CD4-positive, alpha-beta T cell (primary cell): ENCODE measurements at regions not wholly inside any gene's neighbourhood (a gene's known extent, or its start where the extent isn't known, plus 50 kb on each side); places are given as distances from the start of the nearest gene placed in this dataset.

Experiments used
- ATAC-seq: fragments of 200-7000 bp; cut with Tn5 transposase; one replicate; pipeline ENCODE4 v1.10.0; 2022; ENCODE audit warnings: mild to moderate bottlenecking; ENCODE audit not compliant: poor library complexity
- CTCF ChIA-PET: fragments of 350-600 bp; sonication (Branson Sonifier 250); formaldehyde crosslinking; loops from one replicate; lab custom pipeline; 2021; ENCODE audit warnings: antibody characterized with exemption, inconsistent platforms; lab: Charles Lee
- POLR2A ChIA-PET: fragments of 350-600 bp; sonication (Branson Sonifier 250); formaldehyde crosslinking; loops from one replicate; lab custom pipeline; 2021; ENCODE audit warnings: antibody characterized with exemption, inconsistent platforms; lab: Charles Lee
- DNase-seq, 14 experiments: peaks; one replicate each; pipeline ENCODE4 v3.0.0-alpha.2; 2013 to 2020; ENCODE audit warnings: mixed read lengths in 2 of 14
- H3K27ac ChIP-seq, 2 donors: one replicate each; pipeline versions ENCODE4 v1.5.1 to v1.7.0; 2013; ENCODE audit warnings: low read length in 2 of 2, low read depth in 1 of 2, mild to moderate bottlenecking in 1 of 2
- H3K27me3 ChIP-seq, 2 experiments: 1 replicate in 1 of 2; 2 replicates in 1 of 2; pipeline versions ENCODE4 v1.6.1 to v1.7.0; 2013; ENCODE audit warnings: low read length in 2 of 2, control low read depth in 1 of 2, mild to moderate bottlenecking in 1 of 2, moderate library complexity in 1 of 2; ENCODE audit not compliant: insufficient read depth in 2 of 2, control insufficient read depth in 1 of 2
- H3K36me3 ChIP-seq: one replicate; pipeline ENCODE4 v1.6.1; 2013; ENCODE audit warnings: low read length, control low read depth; ENCODE audit not compliant: insufficient read depth
- H3K4me1 ChIP-seq: one replicate; pipeline ENCODE4 v1.6.1; 2013; ENCODE audit warnings: low read length, control low read depth; ENCODE audit not compliant: insufficient read depth
- H3K4me3 ChIP-seq: one replicate; pipeline ENCODE4 v1.5.1; 2013; ENCODE audit warnings: mild to moderate bottlenecking, low read length, moderate library complexity
- H3K9me3 ChIP-seq, 2 experiments: 1 replicate in 1 of 2; 2 replicates in 1 of 2; pipeline versions ENCODE4 v1.6.1 to v1.7.0; 2013; ENCODE audit warnings: low read length in 2 of 2, mild to moderate bottlenecking in 2 of 2, control low read depth in 1 of 2, moderate library complexity in 1 of 2; ENCODE audit not compliant: control insufficient read depth in 1 of 2, insufficient read depth in 1 of 2
- H3K27ac Mint-ChIP-seq: one replicate; pipeline ENCODE4 v1.8.0; 2020; ENCODE audit warnings: mixed read lengths
- H3K27me3 Mint-ChIP-seq: one replicate; pipeline ENCODE4 v1.8.0; 2021; ENCODE audit warnings: mixed read lengths
- H3K36me3 Mint-ChIP-seq: one replicate; pipeline ENCODE4 v1.8.0; 2021; ENCODE audit warnings: low read depth, mixed read lengths
- H3K4me1 Mint-ChIP-seq: one replicate; pipeline ENCODE4 v1.8.0; 2021; ENCODE audit warnings: low read depth, mixed read lengths
- H3K4me3 Mint-ChIP-seq: one replicate; pipeline ENCODE4 v1.8.0; 2020; ENCODE audit warnings: mild to moderate bottlenecking, mixed read lengths
- H3K9me3 Mint-ChIP-seq: one replicate; pipeline ENCODE4 v1.8.0; 2020; ENCODE audit warnings: mixed read lengths
- CTCF ChIP-seq: fragments of 200-600 bp; IDR thresholded peaks from one replicate; pipeline ENCODE4 v1.8.0; 2022; ENCODE audit warnings: antibody characterized with exemption, mild to moderate bottlenecking
- intact Hi-C, 2 experiments: fragments of 100-400 bp; cut with DNase I in 1 of 2; cut with micrococcal nuclease in 1 of 2; formaldehyde crosslinking; loops; one replicate each; pipeline versions ENCODE4 v1.15.1 to v1.9.0; 2023 to 2025; cut with DNase I, micrococcal nuclease

GRCh38 chr5:148776261-148776660 is 50.1 kb upstream of the ADRB2 start:
- TF ChIP-seq CTCF: no peak
- Mint-ChIP-seq H3K9me3 (no peaks in the 10 kb centered on the region), H3K27me3 (peaks cover 23% of the 10 kb centered on the region), H3K27ac (no peak overlapping the region), H3K4me3 (no peak overlapping the region), H3K36me3 (no peaks in the 10 kb centered on the region), H3K4me1 (no peaks in the 10 kb centered on the region)
- POLR2A ChIA-PET: interaction anchor here (1.2 kb wide), 1 partner anchor 11 kb away, joined by 3 read pairs; no protein-coding TSS in a partner anchor
- H3K4me3 ChIP-seq: no peak overlapping the region
- H3K9me3 ChIP-seq: no peaks in the 10 kb centered on the region
- intact Hi-C loops: no loop called here
- H3K4me1 ChIP-seq: no peaks in the 10 kb centered on the region
- no peaks in the 10 kb centered on the region for H3K36me3 ChIP-seq
- ATAC-seq: no peak
- DNase-seq: no peak
- no peak overlapping the region for H3K27ac ChIP-seq
- H3K27me3 ChIP-seq: peaks cover 0 to 3% of the 10 kb centered on the region in 2 experiments
- CTCF ChIA-PET: interaction anchor here (0.6 kb wide), 1 partner anchor 50 kb away, joined by 3 read pairs; no protein-coding TSS in a partner anchor
